H54 (cell line): ENCODE measurements at regions not wholly inside any gene's neighbourhood (a gene's known extent, or its start where the extent isn't known, plus 50 kb on each side); places are given as distances from the start of the nearest gene placed in this dataset.
"Not testable (repeated sequence)": the region's sequence is repeated elsewhere in the genome, so short reads cannot be mapped to it uniquely, and the experiment has no call there.

ENCODE experiments used
- DNase-seq: peaks from one replicate; pipeline ENCODE4 v3.0.0; 2011; ENCODE audit warnings: low spot score, mixed read lengths; ENCODE audit not compliant: insufficient read length
- FAIRE-seq: peaks from 3 replicates; lab custom pipeline; 2011; peaks lifted over from hg19 to GRCh38; lab: Jason Lieb, UNC
- POLR2A ChIP-seq: IDR thresholded peaks from 2 replicates; pipeline ENCODE4 v1.6.1; 2011; ENCODE audit warnings: low read depth, mild to moderate bottlenecking, low read length

DNA sequence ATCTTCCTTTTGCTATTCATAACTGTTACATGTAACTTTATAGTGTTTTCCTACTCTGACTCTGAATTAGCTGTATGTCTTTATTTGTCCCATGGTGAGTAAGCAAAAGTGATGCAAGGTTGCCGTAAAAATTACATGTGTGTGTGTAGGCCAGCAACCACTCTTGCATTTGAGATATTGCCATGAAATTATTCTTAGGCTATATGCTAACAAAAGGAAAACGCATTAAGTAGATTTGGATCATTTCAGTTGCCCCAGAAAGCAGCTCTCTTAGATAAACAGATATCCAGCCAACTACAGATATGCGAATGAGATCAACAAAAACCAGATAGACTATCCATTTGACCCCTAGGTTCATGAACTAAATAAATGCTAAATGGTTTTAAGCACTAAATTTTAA is 73.6 kb downstream of the CYLC2 start:
- TF ChIP-seq POLR2A, result no peak
- no peak for DNase-seq
- peak; percentile 82 for FAIRE-seq

DNA sequence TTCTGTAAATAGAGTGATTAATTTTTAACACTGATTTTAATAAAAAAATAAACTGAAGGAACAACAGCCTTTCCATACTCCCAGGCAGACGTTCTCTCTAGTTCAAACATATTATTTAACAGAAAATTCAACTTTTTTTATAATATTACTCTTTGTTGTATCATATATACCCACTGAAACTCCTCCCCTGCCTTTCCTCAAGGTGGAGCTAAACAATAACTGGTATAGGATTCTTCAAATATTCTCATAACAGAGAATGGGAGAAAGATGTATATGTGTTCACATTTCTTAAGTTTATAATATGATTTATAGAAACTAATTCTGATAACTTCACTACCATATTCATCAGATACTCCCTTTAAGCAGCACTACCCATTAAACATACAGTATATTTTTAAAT is 83.4 kb downstream of the CYLC2 start:
- TF ChIP-seq POLR2A, result no peak
- FAIRE-seq (no peak), DNase-seq (no peak)

DNA sequence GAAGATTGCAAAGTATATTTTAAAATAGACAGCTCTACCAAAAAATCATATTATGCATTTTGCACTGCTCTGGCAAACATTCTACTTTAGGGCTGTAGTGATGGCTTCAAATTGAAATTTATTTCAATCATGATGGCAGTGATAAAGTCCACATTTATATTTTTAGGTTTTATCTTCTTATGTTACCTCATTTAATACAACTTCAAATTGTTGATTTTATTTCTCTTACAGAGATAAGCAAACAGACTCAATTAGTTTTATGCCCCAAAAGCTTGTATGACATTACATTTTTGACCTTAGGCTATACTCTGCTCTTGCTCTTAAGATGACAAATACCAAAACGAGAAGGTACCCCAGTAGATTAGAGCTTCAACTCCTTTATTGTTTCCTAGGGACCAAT is 87.4 kb downstream of the CYLC2 start:
- FAIRE-seq (no peak), DNase-seq (no peak)
- TF ChIP-seq POLR2A, result no peak

- DNase-seq (no peak), FAIRE-seq (no peak)
- no peak for TF ChIP-seq POLR2A
Measured at GRCh38 chr9:103089357-103089756, 94.2 kb downstream of the CYLC2 start.

- DNase-seq (no peak), FAIRE-seq (no peak)
- TF ChIP-seq POLR2A, result no peak
Measured at GRCh38 chr9:103104101-103104500, 109.0 kb downstream of the CYLC2 start.

- FAIRE-seq (peak; percentile 58), DNase-seq (no peak)
- TF ChIP-seq POLR2A, result no peak
Measured at GRCh38 chr9:103116246-103116645, 121.1 kb downstream of the CYLC2 start.

- DNase-seq (no peak), FAIRE-seq (peak; percentile 85)
- no peak for TF ChIP-seq POLR2A
Measured at GRCh38 chr9:103126494-103126893, 131.4 kb downstream of the CYLC2 start.

GRCh38 chr9:103139891-103140290 is 144.8 kb downstream of the CYLC2 start:
- no peak for TF ChIP-seq POLR2A
- no peak for FAIRE-seq
- DNase-seq, result no peak

DNA sequence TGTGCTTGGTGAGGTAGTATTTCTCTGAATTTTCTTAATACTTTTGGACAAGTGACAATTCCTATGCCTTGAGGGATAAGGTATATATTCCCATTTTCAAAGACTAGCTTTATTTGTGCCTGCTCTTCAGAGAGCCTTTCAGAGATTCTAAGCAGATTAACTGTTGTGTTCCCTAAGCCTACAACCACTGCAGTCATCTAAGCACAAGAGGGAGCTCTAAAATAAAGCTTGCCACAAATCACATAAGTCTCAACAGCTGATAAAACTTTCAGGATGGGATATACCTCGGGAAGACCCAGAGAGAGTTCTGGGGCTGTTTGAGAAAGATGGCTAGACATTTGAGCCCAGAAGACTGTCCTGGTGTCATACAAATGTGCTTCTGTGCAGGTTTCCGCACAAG is 157.3 kb downstream of the CYLC2 start:
- no peak for DNase-seq
- peak; percentile 11 for FAIRE-seq
- no peak for TF ChIP-seq POLR2A

- no peak for FAIRE-seq
Measured at GRCh38 chr9:103167530-103167929, 172.4 kb downstream of the CYLC2 start.

DNA sequence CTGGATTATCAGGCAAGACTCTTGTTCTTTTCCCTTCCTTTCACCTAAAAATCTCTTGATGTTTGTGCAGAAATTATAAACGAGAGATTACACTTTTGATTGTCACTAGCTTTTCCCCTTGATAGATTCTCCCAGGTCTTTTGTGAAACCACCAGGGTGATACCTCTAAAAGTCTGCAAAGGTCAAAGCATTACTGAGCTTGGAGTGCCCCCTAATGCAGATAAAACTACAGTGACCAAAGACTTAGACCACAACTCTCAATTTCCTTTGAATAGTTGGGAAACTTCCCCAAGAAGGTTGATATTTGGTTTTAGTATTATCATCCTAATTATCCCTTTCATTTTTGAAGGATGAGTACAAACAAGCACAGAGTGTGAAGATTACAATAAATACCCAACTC is 173.1 kb downstream of the CYLC2 start:
- peak; percentile 38 for FAIRE-seq
- DNase-seq, result no peak
- TF ChIP-seq POLR2A, result no peak

More at GRCh38 chr9:103167530-103167929, 172.4 kb downstream of the CYLC2 start:
- no peak for DNase-seq
- no peak for TF ChIP-seq POLR2A

- no peak for TF ChIP-seq POLR2A
- DNase-seq (no peak), FAIRE-seq (no peak)
Measured at GRCh38 chr9:103169798-103170197, 174.7 kb downstream of the CYLC2 start.

GRCh38 chr9:103183701-103184171 is 188.6 kb downstream of the CYLC2 start:
- FAIRE-seq, result no peak
- DNase-seq, result no peak
- no peak for TF ChIP-seq POLR2A

DNA sequence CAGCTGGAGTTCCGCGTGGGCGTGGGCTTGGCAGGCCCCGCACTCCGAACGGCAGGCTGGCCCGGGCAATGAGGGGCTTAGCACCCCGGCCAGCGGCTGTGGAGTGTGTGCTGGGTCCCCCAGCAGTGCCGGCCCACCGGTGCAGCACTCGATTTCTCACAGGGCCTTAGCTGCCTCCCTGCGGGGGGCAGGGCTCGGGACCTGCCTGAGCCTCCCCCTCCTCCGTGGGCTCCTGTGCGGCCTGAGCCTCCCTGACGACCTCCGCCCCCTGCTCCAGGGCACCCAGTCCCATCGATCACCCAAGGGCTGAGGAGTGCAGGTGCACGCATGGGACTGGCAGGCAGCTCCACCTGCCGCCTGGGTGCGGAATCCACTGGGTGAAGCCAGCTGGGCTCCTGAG is 191.8 kb downstream of the CYLC2 start:
- no peak for TF ChIP-seq POLR2A
- DNase-seq, result no peak
- FAIRE-seq, result no peak

DNA sequence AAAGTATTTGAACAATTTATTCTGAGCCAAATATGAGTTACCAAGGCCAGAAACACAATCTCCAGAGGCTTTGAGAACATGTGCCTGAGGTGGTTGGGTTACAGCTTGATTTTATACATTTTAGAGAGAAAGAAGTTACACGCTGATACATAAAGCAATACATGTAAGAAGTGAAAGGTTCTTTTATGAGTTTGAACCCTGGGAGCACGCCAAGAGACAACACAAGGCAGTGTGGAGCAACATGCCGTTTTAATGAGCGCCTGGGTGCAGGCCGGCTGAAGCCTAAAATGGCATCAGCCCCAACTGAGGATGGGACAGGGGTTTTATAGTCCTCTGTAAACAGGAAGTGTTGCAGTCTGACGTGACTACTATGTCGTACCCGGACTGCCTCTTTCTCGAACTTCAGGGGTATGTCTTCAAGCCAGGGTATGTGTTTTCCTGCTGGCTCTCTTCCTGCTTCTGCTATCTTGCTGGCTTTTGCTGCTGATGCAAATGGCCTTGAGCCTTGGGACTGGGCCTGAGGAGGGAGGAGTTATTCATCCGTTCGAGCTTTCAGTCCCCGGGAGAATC is 193.7 kb downstream of the CYLC2 start:
- peak; percentile 23 for FAIRE-seq
- DNase-seq, result no peak
- TF ChIP-seq POLR2A, result no peak

DNA sequence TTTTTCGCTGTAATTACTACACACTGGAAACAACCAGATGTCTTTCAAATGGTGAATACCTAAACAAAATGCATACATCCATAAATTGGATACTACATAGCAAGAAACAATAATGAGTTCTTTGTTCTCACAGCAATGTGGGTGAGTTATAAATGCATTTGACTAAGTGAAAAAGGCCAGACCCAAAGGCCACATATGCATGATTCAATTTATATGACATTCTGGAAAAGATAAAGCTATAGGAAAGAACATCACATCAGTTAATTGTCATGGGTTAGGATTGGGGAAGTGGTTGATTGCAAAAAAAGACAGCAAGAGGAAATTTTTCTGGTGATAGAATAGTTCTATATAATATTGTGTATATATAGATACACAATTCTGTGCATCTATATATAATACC is 198.9 kb downstream of the CYLC2 start:
- DNase-seq (no peak), FAIRE-seq (no peak)
- no peak for TF ChIP-seq POLR2A

DNA sequence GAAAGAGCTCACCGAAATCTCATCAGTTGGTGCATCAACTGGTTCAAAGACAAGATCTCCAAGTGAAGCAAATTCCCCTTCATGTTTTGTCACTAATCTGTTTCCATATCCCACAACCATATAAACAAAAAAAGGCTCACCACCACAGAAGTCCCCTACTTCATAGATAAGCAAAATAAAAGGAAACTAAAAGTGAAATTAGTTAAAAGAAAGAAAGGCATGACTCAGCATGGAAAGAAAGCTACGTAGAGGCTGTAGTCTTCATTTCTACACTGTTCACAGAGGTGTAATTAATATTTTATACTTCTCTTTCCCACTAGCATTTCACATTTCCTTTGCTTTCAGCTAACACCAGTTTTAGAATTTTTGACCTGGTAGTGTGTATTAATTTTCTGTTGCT is 208.0 kb downstream of the CYLC2 start:
- no peak for TF ChIP-seq POLR2A
- DNase-seq (no peak), FAIRE-seq (no peak)

GRCh38 chr9:103205881-103206585 is 210.9 kb downstream of the CYLC2 start:
- FAIRE-seq, result peak; percentile 41

More at GRCh38 chr9:103205881-103206585, 210.9 kb downstream of the CYLC2 start:
- DNase-seq, result not testable (repeated sequence)
